CD4-positive, alpha-beta T cell treated with Interleukin-1 beta for 1 hour (primary cell): ENCODE measurements at regions not wholly inside any gene's neighbourhood (a gene's known extent, or its start where the extent isn't known, plus 50 kb on each side); places are given as distances from the start of the nearest gene placed in this dataset.
"Not testable (repeated sequence)": the region's sequence is repeated elsewhere in the genome, so short reads cannot be mapped to it uniquely, and the experiment has no call there.

ENCODE experiments used
- DNase-seq, 2 donors: peaks; one replicate each; pipeline ENCODE4 v3.0.0-alpha.2; 2020 to 2022

- DNase-seq, result no peak
Measured at GRCh38 chr13:62747152-62747551, 1331.5 kb upstream of the PCDH20 start.

DNA sequence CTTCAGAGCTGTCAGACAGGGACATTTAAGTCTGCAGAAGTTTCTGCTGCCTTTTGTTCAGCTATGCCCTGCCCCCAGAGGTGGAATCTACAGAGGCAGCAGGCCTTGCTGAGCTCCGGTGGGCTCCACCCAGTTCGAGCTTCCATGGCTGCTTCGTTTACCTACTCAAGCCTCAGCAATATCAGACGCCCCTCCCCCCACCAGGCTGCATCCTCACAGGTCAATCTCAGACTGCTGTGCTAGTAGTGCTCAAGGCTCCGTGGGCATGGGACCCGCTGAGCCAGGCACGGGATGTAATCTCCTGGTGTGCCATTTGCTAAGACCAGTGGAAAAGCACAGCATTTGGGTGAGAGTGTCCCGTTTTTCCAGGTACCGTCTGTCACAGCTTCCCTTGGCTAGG, 1314.1 kb upstream of the PCDH20 start:
- not testable (repeated sequence) for DNase-seq

GRCh38 chr13:62721893-62722292, 1306.2 kb upstream of the PCDH20 start:
- no peak for DNase-seq

GRCh38 chr13:62711948-62712347, 1296.3 kb upstream of the PCDH20 start:
- not testable (repeated sequence) for DNase-seq

GRCh38 chr13:62710787-62711186, 1295.1 kb upstream of the PCDH20 start:
- DNase-seq, result no peak

DNA sequence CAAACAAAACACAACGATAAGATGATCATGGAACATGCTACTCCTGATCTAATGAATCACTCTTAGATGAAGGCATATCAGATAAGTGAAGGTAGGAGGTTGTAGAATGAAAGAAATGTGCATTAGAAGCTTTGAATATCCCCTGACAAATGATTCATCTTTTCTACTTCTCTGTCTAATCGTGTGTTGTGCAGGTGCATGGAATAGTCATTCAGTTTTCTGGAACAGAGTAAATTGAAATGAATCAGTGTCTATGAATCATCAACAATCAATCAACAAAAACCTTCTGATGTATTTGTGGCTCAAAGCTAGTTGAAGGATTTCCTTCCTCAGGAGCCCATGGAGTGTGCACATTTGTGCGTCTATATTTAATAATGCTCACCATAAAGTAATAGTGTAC, 1290.4 kb upstream of the PCDH20 start:
- DNase-seq, result no peak

- no peak for DNase-seq
Measured at GRCh38 chr13:62704875-62705274, 1289.2 kb upstream of the PCDH20 start.

GRCh38 chr13:62702502-62702901, 1286.9 kb upstream of the PCDH20 start:
- DNase-seq, result no peak

DNA sequence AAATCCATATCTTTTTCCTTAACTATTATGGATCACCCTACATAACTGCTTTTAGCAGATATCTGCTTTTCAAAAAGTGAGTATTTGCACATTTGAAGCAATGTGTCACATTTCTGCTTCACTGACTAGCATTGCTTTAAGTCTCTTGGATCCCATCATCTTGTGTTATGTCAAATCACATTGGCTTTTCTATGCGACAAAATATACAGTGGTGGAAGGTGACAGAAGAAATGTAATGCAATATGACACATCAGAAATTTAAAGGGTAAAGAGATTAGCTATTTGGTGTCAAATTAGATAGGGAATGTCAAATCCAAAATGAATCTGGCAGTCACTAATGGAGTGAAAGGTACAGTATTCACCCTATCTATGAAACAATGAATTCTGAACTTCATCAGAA, 1282.1 kb upstream of the PCDH20 start:
- no peak for DNase-seq

DNA sequence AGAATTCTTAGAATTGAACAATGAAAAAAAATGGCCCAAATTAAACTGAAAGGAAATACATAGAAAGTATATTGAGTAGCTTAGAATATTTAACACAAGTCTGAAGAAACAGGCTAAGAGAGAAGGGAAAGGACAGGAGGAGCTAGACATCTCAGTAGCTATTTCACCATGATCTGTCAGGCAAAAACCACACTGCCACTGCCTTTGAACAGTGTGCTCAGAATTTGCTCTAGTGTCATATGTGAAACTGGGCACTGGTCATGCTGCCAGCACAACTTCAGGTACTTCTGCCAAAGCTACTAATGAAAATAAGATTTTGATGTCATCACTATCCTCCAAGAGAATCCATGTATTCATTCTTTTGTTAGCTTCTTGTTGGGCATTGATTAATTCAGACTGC, 1280.8 kb upstream of the PCDH20 start:
- DNase-seq, result no peak

- DNase-seq, result no peak
Measured at GRCh38 chr13:62687732-62688131, 1272.1 kb upstream of the PCDH20 start.

DNA sequence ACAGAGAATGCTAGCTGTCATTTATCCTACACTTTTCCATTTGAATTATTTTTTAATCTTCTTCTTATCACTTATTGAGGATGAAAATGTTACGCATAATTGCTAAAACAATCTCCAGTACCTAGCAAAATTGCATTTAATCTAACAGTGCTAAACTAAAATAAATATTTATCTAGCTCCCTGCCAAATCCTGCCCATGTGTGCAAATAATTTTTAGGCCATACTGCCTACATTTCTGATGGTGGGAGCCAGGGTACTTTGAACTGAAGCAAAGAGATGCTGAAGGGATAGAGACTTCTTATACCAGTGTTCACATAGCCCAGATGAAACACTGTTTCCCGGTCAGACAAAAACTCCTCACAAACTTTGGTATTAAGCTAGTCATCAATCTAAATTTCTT, 1268.7 kb upstream of the PCDH20 start:
- DNase-seq, result no peak

DNA sequence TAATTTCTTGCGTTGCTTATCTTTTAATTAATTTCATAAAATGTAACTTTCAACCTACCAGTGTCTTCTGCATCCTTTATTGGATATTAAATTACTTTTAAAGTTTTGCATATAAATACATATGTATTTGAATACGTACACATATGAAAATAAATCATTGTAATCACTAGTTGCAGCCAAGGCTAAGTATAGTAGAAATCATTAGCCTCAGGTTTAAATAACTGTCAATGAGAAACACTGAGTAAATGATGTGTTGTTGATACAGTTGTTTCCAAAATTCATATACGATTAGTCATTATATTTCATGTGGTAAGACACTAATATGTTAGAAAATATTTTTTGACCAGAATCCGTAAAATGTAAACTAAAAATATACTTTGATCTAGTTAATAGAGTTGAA, 1267.1 kb upstream of the PCDH20 start:
- DNase-seq, result no peak

DNA sequence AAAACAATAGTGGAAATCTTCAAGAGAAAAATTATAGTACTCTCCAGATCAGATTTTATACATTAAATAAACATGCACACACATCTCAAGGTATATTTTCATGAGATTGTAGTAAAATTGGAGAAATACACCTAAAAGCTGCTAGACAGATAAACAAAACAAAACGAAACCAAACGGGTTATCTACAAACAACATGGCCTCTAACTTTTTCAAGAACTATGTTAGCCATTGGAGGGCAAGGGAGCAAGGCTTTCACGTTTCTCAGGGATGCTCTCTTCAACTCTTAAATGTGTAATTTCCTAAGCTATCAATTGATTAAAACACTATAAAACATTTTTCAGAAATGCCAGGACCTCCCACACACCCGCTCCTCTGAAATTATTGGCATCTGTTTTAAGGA, 1262.4 kb upstream of the PCDH20 start:
- no peak for DNase-seq

- DNase-seq, result no peak
Measured at GRCh38 chr13:62663767-62664166, 1248.1 kb upstream of the PCDH20 start.

DNA sequence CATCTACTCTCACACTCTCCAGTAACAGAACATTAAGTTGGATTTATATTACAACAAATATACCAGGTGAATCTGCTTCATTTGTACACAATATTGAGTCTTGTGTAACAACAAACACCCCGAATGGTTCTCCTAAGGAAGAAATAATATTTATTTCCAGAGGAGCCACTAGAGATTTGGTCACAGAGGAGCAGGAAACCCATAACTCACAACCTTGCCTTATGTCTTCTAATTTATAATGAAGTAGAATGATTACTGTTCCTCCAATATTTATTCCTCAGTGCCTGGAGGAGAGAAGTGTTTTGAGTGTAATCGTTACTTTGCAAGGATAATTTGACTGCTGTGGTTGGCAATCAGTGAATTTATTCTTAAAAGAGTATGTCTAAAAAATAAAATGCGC, 1243.7 kb upstream of the PCDH20 start:
- DNase-seq, result no peak

- DNase-seq, result no peak
Measured at GRCh38 chr13:62653371-62653770, 1237.7 kb upstream of the PCDH20 start.

DNA sequence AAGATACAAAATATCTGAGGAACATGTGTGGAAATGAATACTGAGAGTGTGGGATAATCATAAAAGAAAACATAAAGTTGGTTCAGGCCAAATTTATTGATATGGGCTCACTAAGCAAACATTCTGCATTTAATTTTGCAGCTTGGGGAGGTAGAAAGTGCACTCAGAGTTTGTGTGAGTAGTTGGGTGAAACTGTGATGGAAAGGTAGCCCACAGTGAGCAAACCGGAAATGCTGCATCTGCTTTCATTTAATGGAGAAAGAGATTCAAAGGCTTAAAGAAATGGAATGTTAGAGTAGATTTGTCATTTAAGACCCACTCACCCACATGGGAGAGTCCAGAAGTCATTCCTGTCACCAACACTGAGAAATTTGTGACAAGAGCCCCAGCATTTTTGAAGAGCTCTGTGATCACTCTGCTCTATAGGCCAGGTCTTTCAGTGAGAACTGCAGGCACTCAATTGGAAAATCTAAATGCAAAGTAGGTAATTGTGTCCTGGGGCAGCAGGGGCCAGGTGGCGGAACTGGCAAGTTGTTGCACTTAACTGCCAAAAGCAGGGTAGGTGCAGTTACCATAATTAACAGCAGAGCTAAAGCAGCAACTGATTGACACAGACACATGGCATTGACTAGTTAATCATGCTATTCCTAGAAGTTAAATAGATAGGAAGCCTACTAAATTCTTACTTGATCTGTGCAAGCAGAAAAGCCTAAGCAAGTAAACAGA, 1228.3 kb upstream of the PCDH20 start:
- DNase-seq, result no peak

DNA sequence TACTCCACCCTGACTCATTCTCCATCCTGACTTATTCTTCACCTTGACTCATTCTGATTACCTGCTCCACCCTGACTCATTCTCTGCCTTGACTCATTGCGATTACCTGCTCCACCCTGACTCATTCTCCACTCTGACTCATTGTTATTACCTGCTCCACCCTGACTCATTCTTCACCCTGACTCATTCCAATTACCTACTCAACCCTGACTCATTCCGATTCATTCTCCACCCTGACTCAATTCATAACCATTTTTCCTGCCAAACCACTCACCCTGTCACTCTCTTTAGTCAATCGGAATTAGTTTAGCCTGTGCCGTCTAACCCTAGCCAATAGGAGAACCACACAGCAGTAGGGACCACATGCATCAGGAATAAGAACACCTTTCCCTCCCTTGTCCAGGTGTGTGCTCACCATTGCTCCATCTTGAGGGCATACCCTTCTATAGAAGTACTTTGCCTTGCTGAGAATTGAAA, 1227.4 kb upstream of the PCDH20 start:
- DNase-seq, result no peak

DNA sequence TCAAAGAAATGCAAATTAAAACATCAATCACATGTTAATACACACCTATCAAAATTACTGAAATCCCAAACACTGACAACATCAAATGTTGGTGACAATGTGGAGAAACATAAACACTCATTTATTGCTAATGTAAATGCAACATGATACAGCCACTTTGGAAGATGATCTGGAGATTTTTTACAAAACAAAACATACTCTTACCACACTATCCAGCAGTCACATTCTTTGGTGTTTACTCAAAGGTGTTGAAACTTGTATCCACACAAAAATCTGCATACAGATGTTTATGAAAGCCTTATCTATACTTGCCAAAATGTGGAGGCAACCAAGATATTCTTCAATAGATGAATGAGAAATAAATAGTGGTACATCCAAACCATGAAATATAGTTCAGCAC, 1219.5 kb upstream of the PCDH20 start:
- DNase-seq, result no peak

DNA sequence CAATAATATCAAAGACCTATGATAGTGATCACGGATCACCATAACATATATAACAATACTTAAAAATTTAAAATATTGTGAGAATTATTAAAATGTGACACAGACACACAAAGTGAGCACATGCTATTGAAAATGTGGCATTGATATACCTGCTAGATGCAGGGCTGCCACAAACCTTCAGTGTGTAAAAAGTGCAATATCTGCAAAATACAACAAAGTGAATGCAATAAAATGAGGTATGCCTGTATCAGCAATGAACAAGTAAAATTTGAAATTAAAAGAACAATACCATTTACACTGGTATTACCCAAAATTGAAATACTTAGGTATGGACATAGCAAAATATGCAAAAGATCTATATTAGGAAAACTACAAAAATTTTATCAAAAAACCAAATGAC, 1217.8 kb upstream of the PCDH20 start:
- DNase-seq, result no peak

DNA sequence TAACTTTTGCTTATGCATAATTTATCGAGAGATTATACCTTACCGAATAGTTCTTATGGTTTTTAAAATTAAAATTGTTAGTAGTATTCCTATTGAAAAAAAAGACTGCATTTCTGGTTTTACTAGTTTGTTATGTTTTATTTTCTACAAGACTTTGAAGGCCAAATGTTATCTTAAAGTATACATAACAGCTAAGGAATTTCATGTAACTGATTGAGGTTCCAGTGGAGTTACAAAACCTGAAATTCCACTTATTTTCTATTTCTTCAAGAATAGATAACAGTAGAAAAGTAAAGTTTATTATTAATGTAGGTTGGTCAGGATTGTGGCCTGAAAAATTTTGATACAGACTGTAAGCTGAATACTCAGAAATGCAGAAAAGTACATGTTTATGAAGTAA, 1216.0 kb upstream of the PCDH20 start:
- DNase-seq, result no peak

DNA sequence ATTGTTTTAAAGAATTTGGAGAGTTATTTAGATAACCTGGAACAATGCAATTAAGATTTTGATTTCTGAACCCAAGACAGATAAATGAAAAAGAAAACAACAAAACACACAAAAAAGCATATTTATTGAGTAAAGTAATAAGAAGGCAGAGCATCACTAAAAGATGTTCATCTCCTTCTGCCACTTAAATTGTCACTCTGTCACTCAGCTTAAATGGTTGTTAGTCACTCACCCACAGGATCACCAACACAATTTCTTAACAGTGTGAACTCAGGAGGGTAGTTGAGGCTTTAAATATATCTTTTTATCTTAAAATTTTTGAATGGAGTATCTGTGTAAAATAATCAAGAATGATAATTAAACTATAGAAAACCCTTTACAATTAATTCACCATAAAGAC, 1215.5 kb upstream of the PCDH20 start:
- no peak for DNase-seq

DNA sequence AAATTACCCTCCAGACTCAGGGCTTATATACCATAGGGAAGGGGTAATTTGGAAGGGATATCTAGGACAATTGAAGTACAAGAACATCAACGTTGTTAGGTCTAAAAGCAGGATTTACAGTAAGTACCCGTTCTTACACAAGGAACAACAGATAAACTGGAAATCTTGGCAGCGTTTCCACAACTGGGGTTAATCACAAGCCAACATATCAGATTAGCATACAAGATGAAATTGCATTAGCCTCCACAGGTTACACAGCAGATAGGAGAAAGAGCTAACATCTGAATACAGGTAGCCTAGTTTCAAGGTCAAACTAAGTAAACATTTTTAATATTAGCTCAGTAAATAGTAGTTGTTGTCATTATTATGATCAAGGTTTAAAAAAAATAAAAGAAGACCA, 1214.0 kb upstream of the PCDH20 start:
- DNase-seq, result no peak

GRCh38 chr13:62627226-62627625, 1211.6 kb upstream of the PCDH20 start:
- no peak for DNase-seq
